ENCODE measurements at regions not wholly inside any gene's neighbourhood (a gene's known extent, or its start where the extent isn't known, plus 50 kb on each side); places are given as distances from the start of the nearest gene placed in this dataset.

DNA sequence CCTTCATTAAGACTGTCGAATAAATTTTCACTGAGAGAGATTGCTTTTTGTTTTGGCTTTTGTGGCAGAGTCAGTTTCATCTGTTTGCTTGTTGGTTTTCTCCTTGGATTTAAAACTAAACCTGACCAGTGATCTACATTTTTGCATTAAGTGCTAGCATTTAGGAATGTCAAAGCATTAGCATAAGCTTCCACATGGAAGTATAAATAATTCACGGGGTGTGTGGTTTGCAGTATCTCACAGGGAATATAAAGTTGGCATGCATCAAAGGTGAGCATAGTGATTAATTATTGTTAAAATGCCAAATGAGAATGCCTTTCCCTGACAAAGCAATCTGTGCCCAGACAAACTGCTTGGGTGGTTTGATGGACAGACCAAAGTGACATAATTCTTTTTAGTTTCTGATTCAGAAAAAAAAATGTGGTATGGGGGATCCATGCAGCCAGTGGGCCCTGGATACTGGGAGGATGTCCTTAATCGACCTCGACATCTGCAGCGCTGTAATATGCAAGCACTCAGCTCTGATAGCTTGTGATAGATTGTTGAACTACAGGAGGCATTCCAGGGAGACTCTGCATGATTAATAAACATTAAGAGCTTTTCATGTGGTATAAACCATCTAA is 339.3 kb upstream of the POM121L12 start:
- Mint-ChIP-seq H3K4me1 (ENCODE audit: low read depth, unreplicated experiment) (peaks cover 10% of the 10 kb centered on the region), H3K9me3 (ENCODE audit: unreplicated experiment) (peaks cover 2% of the 10 kb centered on the region), H3K36me3 (ENCODE audit: unreplicated experiment) (no peaks in the 10 kb centered on the region), H3K27ac (ENCODE audit: unreplicated experiment) (no peak overlapping the region), H3K27me3 (ENCODE audit: unreplicated experiment) (no peaks in the 10 kb centered on the region), H3K4me3 (ENCODE audit: unreplicated experiment) (no peak overlapping the region)
- no peak for TF ChIP-seq CTCF (IDR thresholded peaks at IDR 0.05; ENCODE audit: partially characterized antibody, unreplicated experiment)
- DNase-seq: no peak

DNA sequence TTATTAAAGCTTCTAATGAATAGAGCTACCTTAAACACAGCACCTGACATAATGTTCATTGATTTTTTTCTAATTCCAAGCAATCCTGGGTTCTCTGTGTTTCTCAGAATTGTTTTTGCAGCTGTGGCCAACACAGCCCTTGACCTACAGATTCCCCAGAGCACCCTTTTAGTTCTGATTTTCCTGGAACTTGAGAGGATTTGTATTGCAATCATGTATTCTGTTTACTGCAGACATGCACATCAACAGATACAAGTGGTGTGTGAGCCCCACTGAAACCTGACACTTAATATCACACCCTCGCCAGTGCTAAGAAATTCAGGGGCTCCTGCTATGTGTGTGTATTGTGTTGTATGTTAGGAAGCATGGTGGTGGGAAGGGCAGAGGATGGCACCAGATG is 344.2 kb upstream of the POM121L12 start:
- Mint-ChIP-seq H3K4me1 (ENCODE audit: low read depth, unreplicated experiment) (peaks cover 4% of the 10 kb centered on the region), H3K4me3 (ENCODE audit: unreplicated experiment) (no peak overlapping the region), H3K27me3 (ENCODE audit: unreplicated experiment) (peaks cover 2% of the 10 kb centered on the region), H3K27ac (ENCODE audit: unreplicated experiment) (no peak overlapping the region), H3K36me3 (ENCODE audit: unreplicated experiment) (no peaks in the 10 kb centered on the region), H3K9me3 (ENCODE audit: unreplicated experiment) (no peaks in the 10 kb centered on the region)
- no peak for TF ChIP-seq CTCF (IDR thresholded peaks at IDR 0.05; ENCODE audit: partially characterized antibody, unreplicated experiment)
- DNase-seq: no peak

- Mint-ChIP-seq H3K4me3 (ENCODE audit: unreplicated experiment) (no peak overlapping the region), H3K27ac (ENCODE audit: unreplicated experiment) (no peak overlapping the region), H3K4me1 (ENCODE audit: low read depth, unreplicated experiment) (peaks cover 4% of the 10 kb centered on the region), H3K27me3 (ENCODE audit: unreplicated experiment) (peaks cover 2% of the 10 kb centered on the region), H3K9me3 (ENCODE audit: unreplicated experiment) (no peaks in the 10 kb centered on the region), H3K36me3 (ENCODE audit: unreplicated experiment) (no peaks in the 10 kb centered on the region)
- no peak for DNase-seq
- TF ChIP-seq CTCF (IDR thresholded peaks at IDR 0.05; ENCODE audit: partially characterized antibody, unreplicated experiment): no peak
Measured at GRCh38 chr7:52689912-52690311, 345.5 kb upstream of the POM121L12 start.

DNA sequence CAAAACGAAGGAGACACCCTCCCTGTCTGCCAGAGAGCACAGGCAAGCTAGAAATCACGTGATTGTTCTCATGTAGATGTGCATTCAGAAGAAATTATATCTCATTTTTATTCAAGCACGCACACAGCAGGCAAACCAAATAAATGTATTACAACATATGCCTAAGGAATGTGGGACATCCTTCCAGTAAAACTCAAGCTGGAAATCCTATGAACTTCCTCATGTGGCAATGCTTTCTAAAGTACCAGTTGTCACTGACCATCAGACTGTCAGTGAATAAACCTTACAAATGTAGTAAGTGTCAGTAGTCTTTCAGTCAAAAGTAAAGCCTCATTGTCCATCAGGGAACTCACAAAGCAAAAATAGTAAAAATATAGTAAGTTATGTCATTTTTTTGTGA is 350.1 kb upstream of the POM121L12 start:
- H3K4me1 Mint-ChIP-seq (ENCODE audit: low read depth, unreplicated experiment): no peaks in the 10 kb centered on the region
- H3K4me3 Mint-ChIP-seq (ENCODE audit: unreplicated experiment): no peak overlapping the region

More for the DNA sequence above, 350.1 kb upstream of the POM121L12 start:
- no peak for DNase-seq
- H3K9me3 Mint-ChIP-seq (ENCODE audit: unreplicated experiment): no peaks in the 10 kb centered on the region
- no peak for TF ChIP-seq CTCF (IDR thresholded peaks at IDR 0.05; ENCODE audit: partially characterized antibody, unreplicated experiment)
- no peak overlapping the region for H3K27ac Mint-ChIP-seq (ENCODE audit: unreplicated experiment)
- no peaks in the 10 kb centered on the region for H3K36me3 Mint-ChIP-seq (ENCODE audit: unreplicated experiment)
- H3K27me3 Mint-ChIP-seq (ENCODE audit: unreplicated experiment): peaks cover 4% of the 10 kb centered on the region
